ENCODE measurements at regions not wholly inside any gene's neighbourhood (a gene's known extent, or its start where the extent isn't known, plus 50 kb on each side); places are given as distances from the start of the nearest gene placed in this dataset.

DNA sequence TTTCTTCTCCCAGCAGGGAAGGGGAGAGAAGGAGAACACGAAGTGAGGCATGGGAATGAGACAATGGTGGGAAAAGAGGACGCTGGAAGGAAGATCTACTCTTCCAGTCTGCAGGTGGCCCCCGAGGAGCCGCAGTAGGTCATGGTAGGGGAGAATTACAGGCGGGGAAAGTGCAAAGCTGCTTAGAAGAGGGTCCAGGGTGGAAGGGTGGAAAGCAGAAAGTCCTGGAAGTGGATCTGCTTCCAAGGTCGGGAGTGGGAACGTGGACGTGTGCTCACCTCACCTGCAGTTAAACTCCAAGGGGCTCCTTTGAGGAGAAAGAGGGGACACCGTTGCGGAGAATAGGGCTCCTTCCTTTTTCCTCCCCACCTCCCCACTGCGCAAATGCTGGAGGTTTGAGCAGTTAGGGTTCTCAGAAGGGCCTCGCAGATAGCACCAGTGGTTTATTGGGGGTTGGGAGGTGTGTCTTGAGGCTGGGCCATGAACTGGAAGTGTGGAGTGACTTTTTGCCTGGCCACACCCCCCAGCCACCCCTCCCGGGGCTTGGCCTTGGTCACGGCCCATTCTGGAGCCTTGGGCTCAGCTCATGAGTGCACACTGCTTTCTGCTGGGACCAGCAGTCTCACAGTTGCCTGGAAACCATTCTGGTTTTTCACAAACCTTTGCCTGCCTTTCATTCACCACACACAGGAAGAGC is 100.4 kb upstream of the MLN start:
- peaks cover 51% of the 10 kb centered on the region for H3K27me3 Mint-ChIP-seq (ENCODE audit: unreplicated experiment)
- H3K27ac Mint-ChIP-seq (ENCODE audit: unreplicated experiment) = no peak overlapping the region
- TF ChIP-seq, protein P1, sequence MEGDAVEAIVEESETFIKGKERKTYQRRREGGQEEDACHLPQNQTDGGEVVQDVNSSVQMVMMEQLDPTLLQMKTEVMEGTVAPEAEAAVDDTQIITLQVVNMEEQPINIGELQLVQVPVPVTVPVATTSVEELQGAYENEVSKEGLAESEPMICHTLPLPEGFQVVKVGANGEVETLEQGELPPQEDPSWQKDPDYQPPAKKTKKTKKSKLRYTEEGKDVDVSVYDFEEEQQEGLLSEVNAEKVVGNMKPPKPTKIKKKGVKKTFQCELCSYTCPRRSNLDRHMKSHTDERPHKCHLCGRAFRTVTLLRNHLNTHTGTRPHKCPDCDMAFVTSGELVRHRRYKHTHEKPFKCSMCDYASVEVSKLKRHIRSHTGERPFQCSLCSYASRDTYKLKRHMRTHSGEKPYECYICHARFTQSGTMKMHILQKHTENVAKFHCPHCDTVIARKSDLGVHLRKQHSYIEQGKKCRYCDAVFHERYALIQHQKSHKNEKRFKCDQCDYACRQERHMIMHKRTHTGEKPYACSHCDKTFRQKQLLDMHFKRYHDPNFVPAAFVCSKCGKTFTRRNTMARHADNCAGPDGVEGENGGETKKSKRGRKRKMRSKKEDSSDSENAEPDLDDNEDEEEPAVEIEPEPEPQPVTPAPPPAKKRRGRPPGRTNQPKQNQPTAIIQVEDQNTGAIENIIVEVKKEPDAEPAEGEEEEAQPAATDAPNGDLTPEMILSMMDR (IDR thresholded peaks at IDR 0.05) = no peak
- H3K4me1 Mint-ChIP-seq (ENCODE audit: unreplicated experiment) = no peaks in the 10 kb centered on the region
- no peak for DNase-seq (ENCODE audit: extremely low spot score, unreplicated experiment)
- no peaks in the 10 kb centered on the region for H3K36me3 Mint-ChIP-seq (ENCODE audit: unreplicated experiment)
- no peak overlapping the region for H3K4me3 Mint-ChIP-seq (ENCODE audit: unreplicated experiment)
- no peaks in the 10 kb centered on the region for H3K9me3 Mint-ChIP-seq (ENCODE audit: unreplicated experiment)

DNA sequence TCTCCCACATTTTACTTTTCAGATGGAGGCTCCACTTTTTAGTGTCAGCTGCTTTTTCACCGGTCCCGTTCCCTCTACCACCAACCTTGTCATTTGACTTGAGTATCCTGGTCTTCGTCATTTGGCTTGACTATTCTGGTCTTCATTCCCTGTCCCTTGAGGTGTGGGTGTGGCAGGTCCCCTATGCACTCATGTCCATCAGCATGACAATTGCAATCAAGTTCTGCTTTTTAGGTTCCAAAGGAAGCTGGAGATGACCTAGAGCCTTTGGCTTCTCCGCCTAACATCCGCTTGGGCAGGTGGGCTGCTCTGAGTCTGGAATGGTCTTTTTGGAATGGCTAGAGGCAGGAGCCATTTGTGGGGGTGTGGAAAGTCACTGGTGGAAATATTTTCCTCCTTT is 99.8 kb upstream of the MLN start:
- TF ChIP-seq, protein P1 (IDR thresholded peaks at IDR 0.05) = no peak
- no peak overlapping the region for H3K4me3 Mint-ChIP-seq (ENCODE audit: unreplicated experiment)
- no peak overlapping the region for H3K27ac Mint-ChIP-seq (ENCODE audit: unreplicated experiment)
- H3K4me1 Mint-ChIP-seq (ENCODE audit: unreplicated experiment) = no peaks in the 10 kb centered on the region
- H3K27me3 Mint-ChIP-seq (ENCODE audit: unreplicated experiment) = peaks cover 57% of the 10 kb centered on the region
- no peaks in the 10 kb centered on the region for H3K9me3 Mint-ChIP-seq (ENCODE audit: unreplicated experiment)
- H3K36me3 Mint-ChIP-seq (ENCODE audit: unreplicated experiment) = no peaks in the 10 kb centered on the region
- no peak for DNase-seq (ENCODE audit: extremely low spot score, unreplicated experiment)

- Mint-ChIP-seq H3K36me3 (ENCODE audit: unreplicated experiment) (no peaks in the 10 kb centered on the region), H3K9me3 (ENCODE audit: unreplicated experiment) (no peaks in the 10 kb centered on the region), H3K4me3 (ENCODE audit: unreplicated experiment) (no peak overlapping the region), H3K27me3 (ENCODE audit: unreplicated experiment) (peaks cover 57% of the 10 kb centered on the region), H3K4me1 (ENCODE audit: unreplicated experiment) (no peaks in the 10 kb centered on the region), H3K27ac (ENCODE audit: unreplicated experiment) (no peak overlapping the region)
- TF ChIP-seq, protein P1 (IDR thresholded peaks at IDR 0.05) = no peak
- no peak for DNase-seq (ENCODE audit: extremely low spot score, unreplicated experiment)
Measured at GRCh38 chr6:33902457-33902853, 98.7 kb upstream of the MLN start.

DNA sequence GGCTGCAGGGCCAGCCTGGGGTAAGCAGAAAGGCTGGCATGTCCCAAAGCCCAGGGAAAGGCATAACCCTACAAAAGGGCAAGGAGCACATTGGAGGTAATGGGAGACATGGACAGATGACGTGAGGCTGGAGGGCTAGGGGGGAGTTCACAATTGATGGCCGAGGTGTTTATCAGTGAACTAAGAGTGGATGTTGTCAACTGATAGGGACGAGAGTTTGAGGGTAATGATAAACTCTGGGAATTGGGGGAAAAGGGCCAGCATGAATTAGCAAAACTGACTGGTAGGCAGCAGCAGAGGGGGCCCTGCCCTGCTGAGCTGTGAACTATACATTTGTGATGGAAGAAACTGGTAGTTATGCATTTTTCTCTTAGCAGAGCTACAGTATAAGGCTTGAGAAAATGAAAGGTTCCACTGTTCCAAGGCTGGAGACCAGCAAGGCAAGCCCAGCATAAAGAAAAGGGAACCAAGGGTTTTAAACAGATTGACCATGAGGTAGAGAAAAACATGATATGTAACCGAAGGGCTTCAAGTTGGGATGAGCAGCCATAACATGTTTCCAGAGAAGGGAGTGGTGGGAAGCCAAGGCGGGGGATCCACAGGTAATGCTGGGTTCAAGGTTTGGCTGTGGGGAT is 98.1 kb upstream of the MLN start:
- no peak for DNase-seq (ENCODE audit: extremely low spot score, unreplicated experiment)
- H3K27ac Mint-ChIP-seq (ENCODE audit: unreplicated experiment) = no peak overlapping the region
- H3K36me3 Mint-ChIP-seq (ENCODE audit: unreplicated experiment) = no peaks in the 10 kb centered on the region
- H3K27me3 Mint-ChIP-seq (ENCODE audit: unreplicated experiment) = peaks cover 53% of the 10 kb centered on the region
- TF ChIP-seq, protein P1 (IDR thresholded peaks at IDR 0.05) = no peak
- no peak overlapping the region for H3K4me3 Mint-ChIP-seq (ENCODE audit: unreplicated experiment)
- H3K4me1 Mint-ChIP-seq (ENCODE audit: unreplicated experiment) = peaks cover 3% of the 10 kb centered on the region
- no peaks in the 10 kb centered on the region for H3K9me3 Mint-ChIP-seq (ENCODE audit: unreplicated experiment)

DNA sequence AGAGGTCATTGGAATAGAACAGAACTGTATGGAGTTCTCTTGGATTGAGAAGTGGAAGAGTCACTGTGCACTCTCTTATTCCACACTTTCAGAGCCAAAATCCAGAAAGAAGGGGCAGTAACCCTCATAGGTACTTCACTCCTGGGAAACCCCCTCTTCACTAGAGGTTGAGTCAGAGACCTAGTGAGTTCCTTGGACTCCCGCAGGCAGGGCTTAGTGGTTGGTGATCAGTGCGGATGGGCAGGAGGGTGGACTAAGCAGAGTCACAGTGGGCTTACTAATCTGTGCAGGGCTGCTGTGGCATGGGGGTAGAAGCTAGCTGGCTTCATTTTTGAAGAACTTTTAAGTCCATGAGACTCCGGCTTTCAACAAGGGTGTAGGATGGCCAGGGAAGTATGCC is 95.0 kb upstream of the MLN start:
- Mint-ChIP-seq H3K36me3 (ENCODE audit: unreplicated experiment) (no peaks in the 10 kb centered on the region), H3K9me3 (ENCODE audit: unreplicated experiment) (no peaks in the 10 kb centered on the region)
- DNase-seq (ENCODE audit: extremely low spot score, unreplicated experiment) = no peak

More for the DNA sequence above, 95.0 kb upstream of the MLN start:
- TF ChIP-seq, protein P1 (IDR thresholded peaks at IDR 0.05) = no peak
- peaks cover 35% of the 10 kb centered on the region for H3K27me3 Mint-ChIP-seq (ENCODE audit: unreplicated experiment)
- no peak overlapping the region for H3K4me3 Mint-ChIP-seq (ENCODE audit: unreplicated experiment)
- H3K4me1 Mint-ChIP-seq (ENCODE audit: unreplicated experiment) = peaks cover 15% of the 10 kb centered on the region
- H3K27ac Mint-ChIP-seq (ENCODE audit: unreplicated experiment) = no peak overlapping the region
